ENCODE measurements at regions not wholly inside any gene's neighbourhood (a gene's known extent, or its start where the extent isn't known, plus 50 kb on each side); places are given as distances from the start of the nearest gene placed in this dataset.
"Not testable (repeated sequence)": the region's sequence is repeated elsewhere in the genome, so short reads cannot be mapped to it uniquely, and the experiment has no call there.

DNA sequence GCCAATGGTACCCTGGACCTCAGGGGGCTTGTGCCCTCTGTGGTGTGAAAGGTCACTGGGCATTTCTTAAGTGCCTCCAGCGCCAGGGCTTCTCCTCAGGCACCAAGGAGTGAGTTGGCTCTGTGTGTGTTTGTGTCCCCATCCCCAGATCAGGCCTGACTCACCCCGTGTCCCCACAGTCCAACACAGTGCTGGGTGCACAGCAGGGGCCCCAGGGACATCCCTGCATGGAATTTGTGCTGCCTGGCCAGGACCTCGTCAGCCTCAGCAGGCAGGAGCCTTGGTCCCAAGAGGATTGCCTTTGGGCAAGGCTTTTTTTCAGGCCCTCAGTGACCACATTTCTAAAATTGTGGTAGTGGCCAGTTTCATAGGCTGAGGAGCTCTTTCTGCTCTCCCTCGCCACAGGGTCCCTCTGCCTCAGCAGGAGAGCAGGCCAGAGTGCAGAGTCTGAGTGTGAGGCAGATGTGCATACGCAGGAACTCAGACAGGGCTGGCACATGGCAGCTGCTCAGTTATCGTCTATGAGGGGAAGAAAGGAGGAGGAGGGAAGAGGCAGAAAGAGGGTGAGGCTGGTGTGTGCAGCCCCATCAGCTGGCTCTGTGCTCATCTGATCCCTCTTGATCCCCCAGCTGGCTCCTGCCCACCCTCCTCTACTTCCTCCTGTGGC, 215.6 kb downstream of the RPLP1 start:
- DNase-seq (ENCODE audit: low read depth in 3 of 3, low spot score in 1 of 3) = no peak

DNA sequence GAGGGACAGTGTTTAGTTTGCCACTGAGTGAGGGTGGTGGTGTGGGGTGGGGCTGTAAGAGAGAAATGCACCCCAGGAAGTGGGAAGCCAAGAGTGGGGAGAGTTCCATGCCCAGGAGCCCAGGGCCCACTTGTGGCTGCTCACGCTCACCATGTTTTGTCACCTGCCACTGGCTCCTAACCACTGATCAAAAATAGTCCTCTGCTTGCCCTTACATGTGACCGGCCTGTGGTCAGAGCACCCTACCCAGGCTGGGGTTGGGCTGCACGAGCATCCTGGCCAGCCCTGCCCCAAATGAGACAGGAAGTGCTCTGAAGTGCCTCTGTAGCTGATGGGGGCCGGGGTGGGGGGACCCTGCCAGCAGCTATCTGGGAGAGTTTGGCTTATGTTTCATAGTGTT, 216.3 kb downstream of the RPLP1 start:
- DNase-seq (ENCODE audit: low read depth in 3 of 3, low spot score in 1 of 3) = no peak

DNA sequence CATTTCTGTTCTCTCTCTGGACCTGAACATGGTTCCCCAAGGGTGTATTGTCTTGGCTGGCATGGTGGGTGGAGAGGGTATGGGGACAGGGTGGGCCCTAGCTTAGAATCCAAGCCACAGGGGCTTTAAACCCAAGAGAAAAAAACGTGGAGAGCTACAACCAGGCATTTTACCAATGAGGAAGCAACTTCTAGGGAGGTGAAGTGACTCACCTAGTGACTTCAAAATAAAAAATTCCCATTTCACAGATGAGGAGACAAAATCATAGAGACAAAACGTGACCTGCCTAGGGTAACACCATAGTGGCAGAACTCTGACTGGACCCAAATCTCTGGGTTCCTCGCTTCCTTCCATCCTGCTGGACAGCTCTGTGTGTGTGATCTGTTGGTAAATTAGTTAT, 216.8 kb downstream of the RPLP1 start:
- DNase-seq (ENCODE audit: low read depth in 3 of 3, low spot score in 1 of 3) = no peak

- no peak for DNase-seq (ENCODE audit: low read depth in 3 of 3, low spot score in 1 of 3)
Observed at GRCh38 chr15:69673291-69673881, 220.8 kb downstream of the RPLP1 start.

- DNase-seq (ENCODE audit: low read depth in 3 of 3, low spot score in 1 of 3) = no peak
Observed at GRCh38 chr15:69675731-69676130, 223.1 kb downstream of the RPLP1 start.

- no peak for DNase-seq (ENCODE audit: low read depth in 3 of 3, low spot score in 1 of 3)
Observed at GRCh38 chr15:69677403-69677802, 224.8 kb downstream of the RPLP1 start.

DNA sequence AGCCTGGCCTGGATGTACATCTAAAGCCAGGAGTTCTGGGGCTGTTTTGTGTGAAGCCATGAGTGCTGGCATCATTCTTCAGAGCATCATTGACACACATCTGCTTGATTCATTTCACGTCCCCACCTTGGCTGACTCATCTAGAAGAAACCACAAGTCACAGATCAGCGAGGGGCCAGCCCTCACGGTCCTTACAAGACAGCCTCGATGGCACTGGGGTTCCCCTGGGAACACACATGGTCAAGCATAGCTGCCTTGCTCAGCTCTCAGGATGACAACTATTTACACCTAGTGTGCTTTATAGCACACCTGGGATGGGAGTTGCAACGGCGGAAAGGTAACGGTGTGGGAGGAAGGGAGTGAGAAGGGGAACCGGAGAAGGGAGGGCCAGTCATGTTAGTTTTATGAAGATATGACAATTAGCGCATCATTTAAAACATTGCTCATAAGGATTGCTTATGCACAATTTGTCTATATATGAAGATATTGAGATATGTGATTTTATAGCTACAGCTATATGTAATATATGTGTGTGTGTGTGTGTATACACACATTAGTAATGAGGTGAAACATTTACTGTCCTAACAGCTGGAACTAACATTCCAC, 227.1 kb downstream of the RPLP1 start:
- DNase-seq (ENCODE audit: low read depth in 3 of 3, low spot score in 1 of 3) = no peak

- DNase-seq (ENCODE audit: low read depth in 3 of 3, low spot score in 1 of 3) = not testable (repeated sequence)
Observed at GRCh38 chr15:69684823-69685222, 232.2 kb downstream of the RPLP1 start.

- DNase-seq (ENCODE audit: low read depth in 3 of 3, low spot score in 1 of 3) = no peak
Observed at GRCh38 chr15:69685512-69686452, 233.2 kb downstream of the RPLP1 start.

- DNase-seq (ENCODE audit: low read depth in 3 of 3, low spot score in 1 of 3) = no peak
Observed at GRCh38 chr15:69686626-69687025, 234.0 kb downstream of the RPLP1 start.

GRCh38 chr15:69689133-69689532, 236.5 kb downstream of the RPLP1 start:
- DNase-seq (ENCODE audit: low read depth in 3 of 3, low spot score in 1 of 3) = no peak

DNA sequence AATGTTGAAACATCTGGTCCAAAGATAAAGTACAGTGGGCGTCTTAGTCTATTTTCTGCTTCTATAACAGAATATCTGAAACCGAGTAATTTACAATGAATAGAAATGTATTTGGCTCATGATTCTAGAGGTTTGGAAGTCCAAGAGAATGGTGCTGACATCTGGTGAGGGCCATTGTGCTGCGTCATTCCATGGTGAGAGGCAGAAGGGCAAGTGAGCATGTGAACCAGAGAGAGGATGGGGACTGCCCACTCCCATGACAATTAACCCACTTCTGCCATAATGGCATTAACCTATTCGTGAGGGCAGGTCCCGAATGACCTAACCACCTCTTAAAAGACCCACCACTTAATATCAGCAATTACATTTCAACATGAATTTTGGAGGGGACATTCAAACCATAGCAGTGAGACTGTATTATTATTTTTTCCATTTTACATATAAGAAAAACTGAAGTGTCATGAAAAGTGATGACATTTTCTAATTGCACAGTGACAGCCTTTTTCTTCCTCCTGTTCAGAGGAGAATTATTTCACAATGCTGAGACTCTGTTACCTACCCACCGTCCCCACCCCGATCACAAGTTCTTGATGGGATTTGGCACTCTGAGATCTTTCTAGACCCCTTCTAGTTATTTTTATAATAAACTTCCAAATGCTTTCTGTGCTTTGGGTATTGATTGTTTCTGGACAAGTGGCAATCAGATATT, 238.8 kb downstream of the RPLP1 start:
- DNase-seq (ENCODE audit: low read depth in 3 of 3, low spot score in 1 of 3) = no peak

GRCh38 chr15:69692342-69692741, 239.7 kb downstream of the RPLP1 start:
- no peak for DNase-seq (ENCODE audit: low read depth in 3 of 3, low spot score in 1 of 3)

GRCh38 chr15:69693059-69693458, 240.4 kb downstream of the RPLP1 start:
- no peak for DNase-seq (ENCODE audit: low read depth in 3 of 3, low spot score in 1 of 3)

DNA sequence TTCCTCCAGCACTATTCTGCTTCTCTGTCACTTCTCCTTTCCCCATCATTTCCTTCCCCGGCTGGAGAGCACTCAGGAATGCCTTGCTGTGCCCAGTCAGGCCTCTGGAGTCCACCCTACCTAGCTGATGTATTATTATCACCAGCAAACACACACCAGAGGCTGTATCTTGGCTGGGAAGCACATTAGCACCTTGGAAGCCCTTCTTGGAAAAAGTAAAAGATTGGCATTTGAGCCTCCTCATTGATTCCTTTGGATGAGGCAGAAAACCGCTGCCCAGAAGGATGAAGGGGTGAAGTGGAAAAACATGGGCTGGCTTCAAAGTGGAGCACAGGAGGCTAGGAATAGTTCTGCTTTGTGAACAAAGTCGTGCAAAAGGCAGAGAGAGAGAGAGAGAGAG, 244.3 kb downstream of the RPLP1 start:
- no peak for DNase-seq (ENCODE audit: low read depth in 3 of 3, low spot score in 1 of 3)

DNA sequence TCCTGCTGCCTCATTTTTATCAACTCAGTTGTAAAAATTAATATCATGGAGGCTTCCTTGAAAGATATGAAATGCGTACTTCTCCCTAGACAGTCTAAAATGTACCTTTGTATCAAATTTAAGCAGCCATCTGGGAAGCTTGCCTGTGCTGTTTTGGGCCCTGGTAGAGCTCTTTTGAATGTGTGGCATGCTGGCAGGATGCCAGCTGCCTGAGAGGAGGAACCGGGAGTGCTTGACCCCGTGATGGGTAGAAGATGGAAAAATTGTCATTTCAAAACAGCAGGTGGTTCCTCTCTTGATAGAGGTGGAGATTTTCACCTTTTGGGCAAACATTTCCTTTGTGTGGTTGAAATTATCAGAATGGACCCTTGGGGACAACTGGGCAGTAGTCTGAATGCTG, 245.3 kb downstream of the RPLP1 start:
- no peak for DNase-seq (ENCODE audit: low read depth in 3 of 3, low spot score in 1 of 3)

GRCh38 chr15:69699096-69699495, 246.5 kb downstream of the RPLP1 start:
- no peak for DNase-seq (ENCODE audit: low read depth in 3 of 3, low spot score in 1 of 3)

DNA sequence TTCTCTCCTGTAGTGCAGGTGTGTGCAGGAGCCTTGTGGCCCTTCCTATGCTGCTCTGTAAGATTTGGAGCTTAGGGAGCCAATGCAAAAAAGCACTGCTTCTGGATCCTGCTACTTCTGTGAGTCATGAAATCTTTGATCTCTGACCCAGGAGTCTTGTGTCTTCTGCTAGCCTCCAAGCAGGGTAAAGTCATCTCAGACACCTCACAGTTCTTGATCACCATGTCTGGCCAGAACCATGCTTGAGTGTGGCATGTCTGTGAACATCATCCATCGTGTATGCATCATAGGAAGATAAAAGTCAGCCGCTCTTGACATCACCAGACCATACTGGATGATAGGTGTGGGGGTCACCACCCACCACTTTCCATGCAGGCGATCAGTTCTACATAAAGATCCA, 247.8 kb downstream of the RPLP1 start:
- no peak for DNase-seq (ENCODE audit: low read depth in 3 of 3, low spot score in 1 of 3)

- DNase-seq (ENCODE audit: low read depth in 3 of 3, low spot score in 1 of 3) = no peak
Observed at GRCh38 chr15:69701198-69701597, 248.6 kb downstream of the RPLP1 start.

GRCh38 chr15:69703532-69704187, 251.0 kb downstream of the RPLP1 start:
- DNase-seq (ENCODE audit: low read depth in 3 of 3, low spot score in 1 of 3) = no peak

DNA sequence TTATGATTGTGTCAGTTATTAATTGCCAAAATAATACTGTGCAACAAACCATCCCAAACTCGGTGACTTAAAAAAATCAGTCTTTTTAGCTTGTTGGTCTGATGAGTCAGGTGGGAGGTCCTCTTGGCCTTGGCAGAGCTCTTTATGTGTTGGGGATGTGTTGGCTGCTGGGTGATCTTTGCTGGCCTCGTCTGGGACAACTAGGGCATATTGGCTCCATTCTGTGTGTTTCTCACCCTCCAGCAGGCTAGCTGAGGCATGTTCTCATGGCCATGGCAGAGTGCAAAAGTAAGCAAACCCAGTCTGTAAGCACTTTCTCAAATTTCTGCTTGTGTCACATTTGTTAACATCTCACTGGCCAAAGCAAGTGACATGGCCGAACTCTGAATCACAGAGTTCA, 251.6 kb downstream of the RPLP1 start:
- no peak for DNase-seq (ENCODE audit: low read depth in 3 of 3, low spot score in 1 of 3)
